HG02678 (cell line): ENCODE measurements at regions not wholly inside any gene's neighbourhood (a gene's known extent, or its start where the extent isn't known, plus 50 kb on each side); places are given as distances from the start of the nearest gene placed in this dataset.
"Not testable (repeated sequence)": the region's sequence is repeated elsewhere in the genome, so short reads cannot be mapped to it uniquely, and the experiment has no call there.

Source experiments
- ATAC-seq: cut with Tn5 transposase; IDR thresholded peaks from one replicate; pipeline ENCODE4 v1.9.1; 2021; ENCODE audit warnings: mild to moderate bottlenecking, moderate library complexity; ENCODE audit not compliant: unreplicated experiment

DNA sequence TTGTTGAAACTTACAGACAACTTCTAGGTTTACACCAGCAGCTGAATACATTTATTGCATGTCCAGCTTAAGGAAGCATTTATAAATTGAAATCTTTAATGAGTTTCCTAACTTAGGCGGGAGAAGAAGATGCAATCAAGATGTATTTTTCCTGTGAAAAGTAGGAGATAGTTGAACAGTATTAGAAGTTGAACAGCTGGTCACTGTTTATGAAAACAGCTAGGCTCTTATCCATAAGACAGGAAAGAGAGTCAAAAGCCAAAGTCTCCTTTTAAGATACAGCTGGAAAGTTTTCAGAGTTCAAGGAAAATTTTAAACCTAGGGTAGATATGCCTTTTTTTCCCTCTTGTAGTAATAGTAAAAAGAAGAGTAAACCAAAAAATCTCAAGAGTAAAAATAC, 236.1 kb upstream of the FERD3L start:
- no peak for ATAC-seq

DNA sequence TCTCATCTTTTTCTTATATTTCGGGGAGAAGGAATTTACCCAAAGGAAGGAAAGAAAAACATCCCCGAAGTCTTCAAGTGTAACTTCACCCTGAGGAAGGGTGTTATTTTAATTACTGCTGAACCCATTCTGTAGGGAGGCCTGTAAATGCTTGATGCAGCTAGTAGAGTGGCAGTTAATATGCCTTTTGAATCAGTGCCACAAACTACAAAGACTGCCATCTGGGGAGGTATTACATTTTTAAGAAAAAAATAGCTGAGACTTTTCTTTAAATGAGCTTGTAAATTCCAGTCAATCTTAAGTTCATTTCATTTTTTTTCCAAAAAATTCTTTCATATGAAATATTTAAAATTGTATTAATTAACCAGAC, 233.1 kb upstream of the FERD3L start:
- no peak for ATAC-seq

DNA sequence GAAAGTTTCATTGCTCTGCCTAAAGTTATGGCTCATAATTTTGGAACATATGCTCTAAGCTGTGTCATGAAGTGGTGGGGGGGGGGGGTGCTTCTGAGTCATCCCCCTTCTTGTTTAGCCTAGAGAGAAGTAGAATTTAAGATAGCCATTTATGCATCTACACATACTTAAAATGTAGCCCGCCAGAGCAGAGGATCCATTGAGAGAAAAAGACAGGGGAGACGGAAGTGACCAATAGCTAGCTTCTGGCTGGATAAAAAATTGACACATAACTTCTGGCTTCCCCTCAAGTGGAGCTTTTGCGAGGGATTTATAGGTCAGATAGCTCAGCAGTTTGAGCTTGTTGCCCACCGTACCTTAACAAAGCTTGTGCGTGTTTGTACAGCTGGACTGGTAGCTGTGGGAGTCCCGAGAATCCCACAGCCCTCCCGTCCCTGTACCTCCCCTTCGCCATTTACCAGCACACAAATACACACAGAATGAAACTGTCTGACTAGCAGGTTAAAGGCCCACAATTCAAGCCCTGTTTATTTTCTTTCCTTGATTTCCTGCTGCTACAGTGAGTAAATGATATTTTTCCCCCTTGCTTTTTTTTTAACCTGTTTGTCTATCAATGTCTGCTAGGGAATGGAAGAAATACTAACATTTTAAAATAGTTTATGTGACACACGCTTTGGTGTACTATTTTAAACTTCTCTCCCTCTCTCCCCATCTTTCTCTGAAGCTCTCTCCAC, 232.6 kb upstream of the FERD3L start:
- ATAC-seq: no peak

DNA sequence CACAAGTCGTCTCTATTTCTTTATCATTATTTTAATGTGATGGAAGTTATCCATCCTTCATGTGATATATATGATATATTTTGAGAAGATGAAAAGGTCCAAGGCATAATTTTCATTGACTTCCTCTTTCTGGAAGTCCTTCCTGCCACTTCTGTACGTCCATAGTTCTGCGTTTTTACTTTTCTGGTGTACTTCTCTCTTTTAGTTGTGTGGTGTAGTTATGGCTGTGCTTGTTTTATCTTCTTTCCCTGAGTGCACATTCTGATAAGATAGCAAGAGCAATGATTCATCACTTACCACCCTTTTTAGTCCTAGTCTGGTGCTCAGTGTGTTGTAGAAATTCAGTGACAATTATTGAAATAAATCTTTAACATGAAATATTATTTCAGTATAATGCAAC, 231.3 kb upstream of the FERD3L start:
- ATAC-seq: no peak

DNA sequence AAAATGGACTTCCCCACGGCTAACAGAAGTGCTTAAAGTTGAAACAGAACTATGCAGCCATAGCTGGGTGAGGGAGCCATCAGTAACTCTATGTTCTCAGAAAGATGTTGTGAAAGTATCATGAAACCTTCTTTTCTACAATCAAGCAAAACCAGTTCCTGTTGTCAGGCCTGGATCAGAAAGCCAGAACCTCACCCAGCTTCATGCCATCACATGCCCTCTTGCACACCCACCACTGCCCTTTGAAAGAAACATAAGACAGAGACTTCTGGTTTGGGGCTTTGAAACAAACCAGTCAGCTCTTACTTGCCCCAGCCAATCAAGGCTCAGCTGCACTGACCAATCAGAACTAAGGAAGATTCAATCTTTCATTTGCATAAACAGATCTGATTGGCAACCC, 230.8 kb upstream of the FERD3L start:
- ATAC-seq: no peak

DNA sequence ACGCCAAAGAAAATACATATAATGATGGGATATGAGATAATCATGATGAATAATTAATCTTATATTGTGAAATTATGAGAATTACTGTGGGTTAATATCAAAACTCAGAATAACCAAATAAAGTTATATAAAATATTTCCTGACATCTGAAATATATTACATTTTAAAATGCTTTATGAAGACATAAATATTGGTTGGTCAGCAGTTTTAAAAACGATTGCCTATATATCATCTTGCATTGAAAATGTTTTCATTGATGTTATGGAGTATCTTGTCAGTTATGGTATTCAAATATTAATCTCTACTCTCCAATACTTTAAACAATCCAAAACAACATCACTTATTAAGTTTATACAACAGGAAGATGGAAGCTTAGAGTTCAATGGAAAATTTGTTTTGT, 228.1 kb upstream of the FERD3L start:
- no peak for ATAC-seq

DNA sequence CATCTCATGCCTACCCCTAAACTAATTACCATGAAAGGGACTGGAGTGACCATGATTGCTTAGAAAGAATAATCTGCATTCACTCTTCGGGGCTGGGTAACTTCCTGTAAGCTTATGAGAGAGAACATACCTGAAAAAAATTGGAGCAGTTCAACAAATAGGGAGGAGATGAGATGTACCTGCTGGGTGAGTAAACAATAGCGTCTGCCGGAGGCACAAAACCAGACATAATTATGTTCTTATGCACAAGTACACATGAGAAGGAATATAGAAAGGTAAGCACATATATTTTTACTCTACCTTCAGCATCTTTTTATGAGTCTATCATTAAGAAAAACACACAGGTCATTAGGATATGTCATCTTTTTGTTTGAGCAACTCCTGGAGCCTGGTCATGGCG, 224.6 kb upstream of the FERD3L start:
- no peak for ATAC-seq

DNA sequence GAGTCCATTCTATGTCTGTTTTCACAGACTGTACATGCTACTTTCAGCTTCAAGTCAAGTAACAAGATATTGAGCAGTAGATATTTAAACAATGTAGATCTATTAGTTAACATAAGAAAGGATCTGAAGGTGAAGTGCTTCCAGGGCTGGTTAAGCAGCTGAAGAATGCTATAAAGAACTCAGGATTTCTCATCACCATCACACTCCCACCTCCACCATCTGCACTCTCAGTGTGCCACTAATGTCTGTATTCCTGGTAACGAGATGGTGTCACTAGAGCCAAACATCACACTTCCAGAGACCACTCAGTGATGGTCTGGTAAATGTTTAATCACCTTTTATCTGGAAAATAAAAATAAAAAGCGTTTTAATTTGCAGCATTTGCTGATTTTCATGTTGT, 224.0 kb upstream of the FERD3L start:
- no peak for ATAC-seq

DNA sequence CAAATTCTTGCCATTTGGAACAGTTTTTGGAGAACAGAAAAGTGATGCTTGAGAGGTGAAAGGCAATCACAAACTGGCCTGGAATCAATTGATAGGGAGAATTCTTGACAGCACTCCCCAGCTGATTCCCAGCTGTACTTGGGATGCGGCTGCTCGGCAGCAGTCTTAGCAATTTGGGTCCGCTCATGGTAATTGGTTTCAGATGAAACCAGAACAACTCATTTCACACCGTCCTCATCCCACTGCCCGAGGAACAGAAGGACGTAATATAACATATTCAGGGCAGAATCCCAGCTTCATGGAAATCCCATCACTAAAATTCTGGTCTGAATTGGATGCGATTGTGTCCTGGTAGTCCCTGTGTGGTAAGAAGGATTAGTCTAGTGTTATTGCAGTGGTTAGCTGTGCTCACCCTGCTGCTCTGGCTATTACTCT, 223.3 kb upstream of the FERD3L start:
- ATAC-seq: no peak

DNA sequence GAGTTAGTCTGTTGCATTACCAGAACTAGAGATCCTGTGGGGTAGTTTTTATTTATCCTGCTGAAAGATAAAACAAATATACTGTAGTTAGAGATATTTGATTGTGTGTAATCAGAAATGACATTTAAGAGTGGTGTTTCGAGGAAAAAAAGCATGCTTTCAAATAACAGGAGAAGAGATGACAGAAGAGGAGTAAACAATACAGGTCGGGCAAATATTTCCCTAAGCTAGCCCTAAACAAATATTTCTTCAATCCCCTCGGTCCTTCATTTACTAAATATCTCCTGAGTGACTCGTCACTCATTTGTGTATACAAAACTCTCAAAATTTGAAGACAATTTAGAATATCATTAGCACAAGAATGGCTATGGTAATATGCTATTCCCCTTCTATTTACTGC, 219.7 kb upstream of the FERD3L start:
- ATAC-seq: no peak

DNA sequence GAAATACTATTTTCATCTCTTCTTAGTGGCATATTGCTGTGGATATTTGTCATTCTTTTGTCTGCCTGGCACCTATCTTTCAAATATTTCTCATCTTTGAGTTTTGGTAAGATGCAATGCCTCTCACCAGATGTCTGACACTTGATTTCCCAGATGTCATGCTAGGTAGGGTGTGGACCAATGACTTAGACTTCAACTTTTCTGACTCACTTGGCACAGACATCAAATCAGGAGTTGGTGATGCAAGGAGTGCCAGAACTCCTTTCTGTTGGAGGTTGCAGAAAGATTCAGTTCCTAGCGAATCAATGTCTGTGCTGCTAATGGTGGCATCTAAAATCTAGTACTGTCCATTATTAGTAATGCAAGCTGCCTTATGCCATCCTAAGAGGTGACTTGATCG, 216.9 kb upstream of the FERD3L start:
- no peak for ATAC-seq

DNA sequence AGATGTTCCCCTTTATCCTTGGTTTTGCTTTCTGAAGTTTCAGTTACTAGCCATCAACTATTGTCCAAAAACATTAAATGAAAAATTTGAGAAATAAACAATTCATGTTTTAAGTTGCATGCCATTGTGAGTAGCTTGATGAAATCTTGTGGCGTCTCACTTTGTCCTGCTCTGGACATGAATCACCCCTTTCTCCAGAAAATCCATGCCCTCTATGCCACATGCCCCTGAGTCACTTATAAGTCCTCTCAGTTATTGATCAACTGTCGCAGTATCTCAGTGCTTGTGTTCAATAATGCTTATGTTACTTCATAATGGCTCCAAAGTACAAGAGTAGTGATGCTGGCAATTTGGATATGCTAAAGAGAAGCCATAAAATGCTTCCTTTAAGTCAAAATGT, 208.0 kb upstream of the FERD3L start:
- ATAC-seq: no peak

DNA sequence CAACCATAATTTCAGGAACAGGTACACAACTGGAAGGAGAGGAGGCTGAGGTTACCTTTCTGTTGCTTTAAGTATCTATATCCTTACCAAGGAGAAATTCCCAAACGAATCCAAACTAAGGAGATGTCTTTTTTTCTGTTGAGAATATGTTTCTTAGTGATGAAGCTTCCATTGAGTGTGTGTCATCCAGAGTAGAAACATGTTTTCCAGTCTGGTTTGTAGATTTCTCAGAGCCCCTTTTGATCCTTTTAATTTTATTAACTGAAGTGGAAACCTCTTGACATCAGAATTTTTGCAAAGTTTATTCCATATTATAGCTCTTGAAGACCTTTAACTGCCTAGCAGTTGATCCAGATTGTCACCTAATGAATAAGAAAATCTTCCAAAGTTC, 207.1 kb upstream of the FERD3L start:
- ATAC-seq: no peak

DNA sequence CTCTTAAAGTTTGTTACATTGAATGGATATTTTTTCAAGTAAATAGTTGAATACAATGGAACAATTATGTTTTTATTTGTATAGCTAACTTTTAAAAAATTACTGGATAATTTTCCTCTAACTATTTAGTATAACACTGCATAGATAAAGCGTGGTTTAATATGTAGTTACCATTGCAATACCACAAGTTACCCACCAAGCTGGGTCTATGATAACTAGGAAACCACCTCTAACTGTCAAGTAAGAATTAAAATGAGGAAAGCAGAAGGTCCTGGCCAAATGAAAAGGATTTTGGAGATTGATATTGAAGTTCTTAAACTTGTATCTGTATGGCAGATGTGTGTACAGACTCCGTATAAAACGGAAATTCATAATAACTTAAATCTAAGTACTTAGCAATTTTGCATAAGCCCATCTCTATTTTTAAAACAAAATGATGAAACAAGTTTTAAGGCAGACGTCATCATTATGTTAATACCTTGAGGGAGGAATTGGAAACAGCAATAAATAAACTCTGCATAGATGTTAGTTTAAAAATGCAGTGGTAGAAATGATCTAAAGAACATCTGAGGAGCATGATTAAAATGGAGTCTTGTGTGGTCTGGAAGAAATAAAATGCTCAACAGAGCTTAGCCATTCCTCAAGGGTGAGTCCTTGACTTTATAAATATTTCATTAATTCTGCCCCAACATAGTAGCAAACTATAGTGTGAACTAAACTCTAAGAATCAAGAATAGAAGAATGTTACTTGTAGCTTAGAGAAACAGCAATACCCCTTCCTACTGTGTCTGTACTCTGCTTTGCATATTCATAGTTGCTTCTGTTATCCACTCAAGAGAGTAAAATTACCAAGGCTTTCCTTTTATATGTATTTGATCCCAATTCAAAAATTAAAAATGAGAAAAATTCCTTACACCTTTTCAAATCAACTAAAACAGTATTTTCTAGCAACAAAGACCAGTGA, 206.4 kb upstream of the FERD3L start:
- ATAC-seq: no peak

DNA sequence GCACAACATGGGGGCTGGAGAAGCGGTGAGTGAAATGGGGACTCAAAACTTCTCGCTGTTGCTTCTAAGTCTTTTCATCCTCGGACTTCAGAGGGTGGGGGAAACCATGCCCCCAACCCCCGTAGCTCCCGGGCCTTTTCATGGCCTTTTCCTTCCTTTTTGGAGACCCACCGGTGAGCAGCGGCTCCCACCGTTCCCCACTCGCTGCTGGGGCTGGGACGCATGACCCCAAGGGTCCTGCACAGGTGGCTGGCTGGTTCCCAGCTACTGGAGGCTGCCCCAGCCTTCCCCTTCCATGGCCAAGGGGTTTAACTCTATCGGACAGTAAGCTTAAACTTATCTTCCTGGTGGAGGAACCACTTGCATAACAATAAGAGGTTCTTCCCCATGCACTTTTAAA, 194.3 kb upstream of the FERD3L start:
- ATAC-seq: no peak

DNA sequence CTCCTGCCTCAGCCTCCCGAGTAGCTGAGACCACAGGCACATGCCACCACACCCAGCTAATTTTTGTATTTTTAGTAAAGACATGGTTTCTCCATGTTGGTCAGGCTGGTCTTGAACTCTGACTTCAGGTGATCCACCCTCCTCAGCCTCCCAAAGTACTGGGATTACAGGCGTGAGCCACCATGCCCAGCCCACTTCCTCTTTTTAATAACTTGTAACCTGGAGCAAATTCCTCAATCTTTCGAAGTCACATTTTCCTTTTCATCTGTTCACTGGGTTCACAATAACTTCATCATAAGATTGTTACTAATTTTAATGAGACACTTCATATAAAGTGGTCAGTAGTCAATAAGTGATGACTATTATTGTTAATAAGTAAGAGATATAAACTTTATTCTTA, 193.3 kb upstream of the FERD3L start:
- ATAC-seq: not testable (repeated sequence)

DNA sequence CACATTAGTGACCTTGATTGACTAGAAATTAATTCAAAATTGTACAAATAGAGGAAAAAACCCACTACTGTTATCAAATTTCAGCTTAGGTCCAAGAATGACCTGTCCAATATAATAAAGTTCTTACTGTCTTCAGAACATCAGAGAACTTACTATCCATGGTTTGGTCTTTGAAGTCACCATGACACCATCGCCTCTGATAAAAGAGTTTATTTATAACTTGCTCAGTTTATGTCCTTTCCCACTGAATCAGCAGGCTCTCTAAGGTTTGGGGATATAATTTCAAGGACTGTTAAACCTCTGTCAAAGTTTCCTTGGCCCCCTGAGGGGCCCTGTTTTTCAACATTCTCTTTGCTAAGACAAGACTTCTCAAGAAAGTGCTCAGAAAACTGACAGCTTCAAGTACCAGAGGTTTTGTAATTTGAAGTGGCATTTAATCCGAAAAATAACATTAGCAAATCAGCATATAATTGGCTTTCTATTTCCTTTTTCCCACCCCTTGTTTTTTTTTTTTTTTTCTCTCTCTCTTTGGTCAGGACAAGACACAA, 191.7 kb upstream of the FERD3L start:
- ATAC-seq: no peak

DNA sequence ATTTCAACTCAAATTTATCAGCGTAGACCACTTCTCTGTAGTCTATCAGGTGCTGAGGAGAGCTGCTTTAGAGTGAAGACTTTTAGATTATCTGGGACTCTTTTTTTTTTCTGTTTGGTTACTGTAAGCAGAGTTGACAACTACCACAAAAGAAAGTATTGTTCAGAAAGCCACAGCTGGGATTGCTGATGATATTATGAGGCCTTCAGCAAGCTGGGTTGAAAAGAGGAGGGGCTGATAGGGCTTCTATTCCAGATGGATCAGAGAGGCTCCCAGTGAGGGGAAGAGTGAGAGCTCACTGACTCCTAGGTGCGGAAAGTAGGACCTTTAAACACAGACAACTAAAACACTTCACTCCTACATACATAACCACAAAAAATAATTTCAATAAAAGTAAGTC, 188.5 kb upstream of the FERD3L start:
- no peak for ATAC-seq

DNA sequence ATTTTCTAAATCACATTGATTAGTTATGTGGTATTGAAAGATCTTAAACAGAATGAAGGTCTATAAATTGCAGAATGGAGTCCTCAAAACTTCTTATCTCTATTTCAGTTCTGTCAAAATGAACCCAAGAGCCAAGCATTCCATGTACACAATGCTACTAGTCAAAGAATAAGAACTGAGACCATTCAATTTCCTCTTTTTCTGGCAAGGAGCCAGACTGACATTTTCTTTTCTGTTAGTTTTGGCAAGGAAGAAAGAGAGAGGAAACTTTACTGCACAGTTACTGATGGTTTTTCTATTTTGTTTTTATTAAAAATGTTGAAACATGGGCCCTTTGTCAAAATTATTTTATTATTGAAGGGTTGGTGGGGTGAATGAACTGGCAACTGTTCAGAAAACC, 181.8 kb upstream of the FERD3L start:
- ATAC-seq: no peak

DNA sequence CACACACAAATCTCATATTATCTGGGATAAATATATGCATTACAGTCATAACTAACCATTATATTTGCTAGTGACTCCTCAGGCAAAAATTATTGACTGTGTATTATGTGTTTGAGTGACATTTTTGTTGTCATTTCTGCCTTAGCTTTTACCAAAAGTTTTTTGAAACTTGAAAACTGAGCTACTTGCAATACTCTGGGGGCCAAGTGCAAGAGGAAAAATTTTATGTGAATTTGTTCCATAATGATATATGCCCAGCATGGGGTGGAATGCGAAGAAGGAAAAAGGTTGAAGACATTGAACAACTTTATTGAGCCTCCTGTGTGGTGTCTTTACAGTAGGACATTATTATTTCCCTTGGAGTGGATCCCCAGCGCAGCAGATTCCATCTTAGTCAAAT, 176.8 kb upstream of the FERD3L start:
- ATAC-seq: no peak

DNA sequence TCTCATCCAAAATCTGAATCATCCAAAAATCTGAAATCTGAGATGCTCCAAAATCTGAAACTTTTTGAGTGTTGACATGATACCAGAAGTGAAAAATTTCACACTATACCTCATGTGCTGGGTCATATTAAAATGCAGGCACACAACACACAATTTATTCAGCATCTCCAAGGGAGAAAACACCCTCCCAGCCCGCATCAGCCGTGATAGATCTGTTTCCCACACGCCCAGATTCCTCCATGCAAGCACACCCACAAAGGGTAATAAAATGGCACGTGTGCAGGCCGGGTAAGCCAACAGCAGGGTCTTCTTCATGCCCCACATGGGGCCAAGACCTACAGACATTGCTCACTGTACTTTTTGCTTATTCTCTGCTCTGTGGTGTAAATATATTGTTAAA, 173.1 kb upstream of the FERD3L start:
- no peak for ATAC-seq

DNA sequence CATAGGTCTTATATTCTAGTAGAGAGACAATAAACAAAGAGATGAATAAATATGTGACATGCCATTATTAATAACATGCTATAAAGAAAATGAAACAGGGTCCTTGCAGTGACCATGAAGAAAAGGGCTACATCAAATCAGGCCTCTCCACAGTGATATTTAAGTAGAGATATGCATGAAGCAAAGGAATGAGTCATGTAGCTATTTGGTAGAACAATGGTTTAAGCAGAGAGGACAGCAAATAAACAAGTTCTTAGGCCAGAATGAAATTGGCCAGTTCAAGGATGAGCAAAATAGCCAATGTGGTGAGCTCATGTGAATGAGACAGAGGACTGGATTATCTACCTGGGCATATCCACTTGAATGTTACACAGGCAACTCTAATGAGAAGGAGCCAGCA, 172.2 kb upstream of the FERD3L start:
- ATAC-seq: no peak
